PC-9 (cell line): ENCODE measurements at regions not wholly inside any gene's neighbourhood (a gene's known extent, or its start where the extent isn't known, plus 50 kb on each side); places are given as distances from the start of the nearest gene placed in this dataset.

Experiments
- EZH2 ChIP-seq: fragments of 200-600 bp; sonication (generic); IDR thresholded peaks from 2 replicates; pipeline ENCODE4 v1.8.0; 2017; ENCODE audit warnings: antibody characterized with exemption, low read depth
- TF ChIP-seq, protein P1 (sequence below): fragments of 200-600 bp; sonication (generic); conservative IDR thresholded peaks from 2 replicates; pipeline ENCODE4 v1.6.1; 2017; ENCODE audit warnings: mixed run types, antibody characterized with exemption, mild to moderate bottlenecking, moderate library complexity

DNA sequence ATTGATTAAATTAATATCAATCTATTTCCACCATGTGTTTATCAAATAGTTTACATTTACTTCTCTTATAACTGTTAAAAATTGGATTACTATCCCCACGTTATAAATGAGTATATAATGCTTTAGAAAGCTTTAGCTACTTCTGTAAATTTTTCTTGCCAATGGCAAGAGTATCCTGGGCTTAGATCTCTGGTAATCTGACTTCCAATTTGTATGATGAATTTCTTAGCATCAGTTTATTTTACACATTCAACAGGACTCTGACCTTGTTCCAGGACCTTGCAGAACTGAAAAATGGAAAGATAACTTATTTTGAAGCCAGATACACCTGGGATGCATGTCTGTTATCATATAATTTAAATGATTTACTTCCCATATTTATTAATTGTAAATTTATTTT lies 2759.4 kb downstream of the PCDH9 start:
- no peak for TF ChIP-seq EZH2
- TF ChIP-seq, protein P1, sequence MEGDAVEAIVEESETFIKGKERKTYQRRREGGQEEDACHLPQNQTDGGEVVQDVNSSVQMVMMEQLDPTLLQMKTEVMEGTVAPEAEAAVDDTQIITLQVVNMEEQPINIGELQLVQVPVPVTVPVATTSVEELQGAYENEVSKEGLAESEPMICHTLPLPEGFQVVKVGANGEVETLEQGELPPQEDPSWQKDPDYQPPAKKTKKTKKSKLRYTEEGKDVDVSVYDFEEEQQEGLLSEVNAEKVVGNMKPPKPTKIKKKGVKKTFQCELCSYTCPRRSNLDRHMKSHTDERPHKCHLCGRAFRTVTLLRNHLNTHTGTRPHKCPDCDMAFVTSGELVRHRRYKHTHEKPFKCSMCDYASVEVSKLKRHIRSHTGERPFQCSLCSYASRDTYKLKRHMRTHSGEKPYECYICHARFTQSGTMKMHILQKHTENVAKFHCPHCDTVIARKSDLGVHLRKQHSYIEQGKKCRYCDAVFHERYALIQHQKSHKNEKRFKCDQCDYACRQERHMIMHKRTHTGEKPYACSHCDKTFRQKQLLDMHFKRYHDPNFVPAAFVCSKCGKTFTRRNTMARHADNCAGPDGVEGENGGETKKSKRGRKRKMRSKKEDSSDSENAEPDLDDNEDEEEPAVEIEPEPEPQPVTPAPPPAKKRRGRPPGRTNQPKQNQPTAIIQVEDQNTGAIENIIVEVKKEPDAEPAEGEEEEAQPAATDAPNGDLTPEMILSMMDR, result no peak
